ENCODE measurements at regions not wholly inside any gene's neighbourhood (a gene's known extent, or its start where the extent isn't known, plus 50 kb on each side); places are given as distances from the start of the nearest gene placed in this dataset.

DNA sequence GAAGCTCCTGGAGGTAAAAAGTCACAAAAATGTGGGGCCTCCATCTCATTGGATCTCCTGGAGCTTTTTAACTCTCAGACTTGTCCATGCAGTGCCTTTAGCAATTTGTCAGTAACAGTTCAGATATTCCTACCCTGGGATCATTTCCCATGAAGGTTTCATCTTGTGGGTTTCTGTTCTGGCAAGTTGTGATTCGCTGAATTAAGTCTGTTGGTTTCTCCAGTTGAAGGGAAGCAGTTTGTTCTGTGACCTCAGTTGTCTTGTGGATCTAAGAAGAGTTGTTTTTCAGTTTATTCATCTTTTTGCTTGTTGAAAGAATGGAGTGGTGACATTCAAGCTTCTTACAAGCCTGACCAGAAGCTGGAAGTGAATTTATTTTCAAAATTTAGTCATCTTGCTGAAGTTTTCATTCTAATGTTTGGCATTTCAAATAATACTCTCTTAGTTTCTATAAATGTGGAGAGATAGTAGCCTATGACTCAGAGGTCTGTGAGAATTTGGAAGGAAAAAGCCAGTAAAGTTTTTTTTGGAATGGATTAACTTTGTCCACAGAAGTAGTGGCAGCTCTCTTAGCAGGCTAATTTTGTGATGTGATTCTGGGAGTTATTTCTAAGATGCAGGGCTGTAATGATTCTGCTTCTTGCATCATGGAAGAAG lies 120.1 kb upstream of the CSNK1A1L start:
- TF ChIP-seq, protein P1, sequence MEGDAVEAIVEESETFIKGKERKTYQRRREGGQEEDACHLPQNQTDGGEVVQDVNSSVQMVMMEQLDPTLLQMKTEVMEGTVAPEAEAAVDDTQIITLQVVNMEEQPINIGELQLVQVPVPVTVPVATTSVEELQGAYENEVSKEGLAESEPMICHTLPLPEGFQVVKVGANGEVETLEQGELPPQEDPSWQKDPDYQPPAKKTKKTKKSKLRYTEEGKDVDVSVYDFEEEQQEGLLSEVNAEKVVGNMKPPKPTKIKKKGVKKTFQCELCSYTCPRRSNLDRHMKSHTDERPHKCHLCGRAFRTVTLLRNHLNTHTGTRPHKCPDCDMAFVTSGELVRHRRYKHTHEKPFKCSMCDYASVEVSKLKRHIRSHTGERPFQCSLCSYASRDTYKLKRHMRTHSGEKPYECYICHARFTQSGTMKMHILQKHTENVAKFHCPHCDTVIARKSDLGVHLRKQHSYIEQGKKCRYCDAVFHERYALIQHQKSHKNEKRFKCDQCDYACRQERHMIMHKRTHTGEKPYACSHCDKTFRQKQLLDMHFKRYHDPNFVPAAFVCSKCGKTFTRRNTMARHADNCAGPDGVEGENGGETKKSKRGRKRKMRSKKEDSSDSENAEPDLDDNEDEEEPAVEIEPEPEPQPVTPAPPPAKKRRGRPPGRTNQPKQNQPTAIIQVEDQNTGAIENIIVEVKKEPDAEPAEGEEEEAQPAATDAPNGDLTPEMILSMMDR (tag by site-specific recombination; IDR thresholded peaks at IDR 0.05): no peak
- TF ChIP-seq, protein P2, sequence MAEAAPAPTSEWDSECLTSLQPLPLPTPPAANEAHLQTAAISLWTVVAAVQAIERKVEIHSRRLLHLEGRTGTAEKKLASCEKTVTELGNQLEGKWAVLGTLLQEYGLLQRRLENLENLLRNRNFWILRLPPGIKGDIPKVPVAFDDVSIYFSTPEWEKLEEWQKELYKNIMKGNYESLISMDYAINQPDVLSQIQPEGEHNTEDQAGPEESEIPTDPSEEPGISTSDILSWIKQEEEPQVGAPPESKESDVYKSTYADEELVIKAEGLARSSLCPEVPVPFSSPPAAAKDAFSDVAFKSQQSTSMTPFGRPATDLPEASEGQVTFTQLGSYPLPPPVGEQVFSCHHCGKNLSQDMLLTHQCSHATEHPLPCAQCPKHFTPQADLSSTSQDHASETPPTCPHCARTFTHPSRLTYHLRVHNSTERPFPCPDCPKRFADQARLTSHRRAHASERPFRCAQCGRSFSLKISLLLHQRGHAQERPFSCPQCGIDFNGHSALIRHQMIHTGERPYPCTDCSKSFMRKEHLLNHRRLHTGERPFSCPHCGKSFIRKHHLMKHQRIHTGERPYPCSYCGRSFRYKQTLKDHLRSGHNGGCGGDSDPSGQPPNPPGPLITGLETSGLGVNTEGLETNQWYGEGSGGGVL (tag by site-specific recombination; IDR thresholded peaks at IDR 0.05): no peak
- TF ChIP-seq ZNF292 (tag by site-specific recombination; IDR thresholded peaks at IDR 0.05; ENCODE audit: borderline replicate concordance, low read depth) (no peak), ZNF239 (tag by site-specific recombination; IDR thresholded peaks at IDR 0.05) (no peak), MYNN (tag by site-specific recombination; IDR thresholded peaks at IDR 0.05; ENCODE audit: borderline replicate concordance) (no peak), HOXA7 (CRISPR knock-in tag; IDR thresholded peaks at IDR 0.05; ENCODE audit: borderline replicate concordance) (no peak), ZNF423 (tag by site-specific recombination; IDR thresholded peaks at IDR 0.05) (no peak)
- TF ChIP-seq, protein P3, sequence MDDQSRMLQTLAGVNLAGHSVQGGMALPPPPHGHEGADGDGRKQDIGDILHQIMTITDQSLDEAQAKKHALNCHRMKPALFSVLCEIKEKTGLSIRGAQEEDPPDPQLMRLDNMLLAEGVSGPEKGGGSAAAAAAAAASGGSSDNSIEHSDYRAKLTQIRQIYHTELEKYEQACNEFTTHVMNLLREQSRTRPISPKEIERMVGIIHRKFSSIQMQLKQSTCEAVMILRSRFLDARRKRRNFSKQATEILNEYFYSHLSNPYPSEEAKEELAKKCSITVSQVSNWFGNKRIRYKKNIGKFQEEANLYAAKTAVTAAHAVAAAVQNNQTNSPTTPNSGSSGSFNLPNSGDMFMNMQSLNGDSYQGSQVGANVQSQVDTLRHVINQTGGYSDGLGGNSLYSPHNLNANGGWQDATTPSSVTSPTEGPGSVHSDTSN (CRISPR knock-in tag; IDR thresholded peaks at IDR 0.05): no peak
- TF ChIP-seq, protein P4, sequence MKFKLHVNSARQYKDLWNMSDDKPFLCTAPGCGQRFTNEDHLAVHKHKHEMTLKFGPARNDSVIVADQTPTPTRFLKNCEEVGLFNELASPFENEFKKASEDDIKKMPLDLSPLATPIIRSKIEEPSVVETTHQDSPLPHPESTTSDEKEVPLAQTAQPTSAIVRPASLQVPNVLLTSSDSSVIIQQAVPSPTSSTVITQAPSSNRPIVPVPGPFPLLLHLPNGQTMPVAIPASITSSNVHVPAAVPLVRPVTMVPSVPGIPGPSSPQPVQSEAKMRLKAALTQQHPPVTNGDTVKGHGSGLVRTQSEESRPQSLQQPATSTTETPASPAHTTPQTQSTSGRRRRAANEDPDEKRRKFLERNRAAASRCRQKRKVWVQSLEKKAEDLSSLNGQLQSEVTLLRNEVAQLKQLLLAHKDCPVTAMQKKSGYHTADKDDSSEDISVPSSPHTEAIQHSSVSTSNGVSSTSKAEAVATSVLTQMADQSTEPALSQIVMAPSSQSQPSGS (tag by site-specific recombination; IDR thresholded peaks at IDR 0.05; ENCODE audit: low read depth): no peak

Data from HEK293 (cell line).